Astrocyte of the cerebellum (primary cell): ENCODE measurements at regions not wholly inside any gene's neighbourhood (a gene's known extent, or its start where the extent isn't known, plus 50 kb on each side); places are given as distances from the start of the nearest gene placed in this dataset.

Experiments used
- DNase-seq: peaks from one replicate; pipeline ENCODE4 v3.0.0-alpha.2; 2011; ENCODE audit warnings: low read depth
- H3K4me3 ChIP-seq: 2 replicates; pipeline ENCODE4 v1.5.1; 2011; ENCODE audit warnings: mild to moderate bottlenecking, low read depth, low read length, moderate library complexity
- CTCF ChIP-seq: IDR thresholded peaks from 2 replicates; pipeline ENCODE4 v1.5.1; 2012; ENCODE audit warnings: low read length, low read depth, moderate library complexity, mild to moderate bottlenecking; ENCODE audit errors: missing control alignments
- in situ Hi-C: cut with HindIII; loops from 2 replicates; pipeline ENCODE4 v1.10.0; 2017; ENCODE audit warnings: low sequenced_read_pairs

DNA sequence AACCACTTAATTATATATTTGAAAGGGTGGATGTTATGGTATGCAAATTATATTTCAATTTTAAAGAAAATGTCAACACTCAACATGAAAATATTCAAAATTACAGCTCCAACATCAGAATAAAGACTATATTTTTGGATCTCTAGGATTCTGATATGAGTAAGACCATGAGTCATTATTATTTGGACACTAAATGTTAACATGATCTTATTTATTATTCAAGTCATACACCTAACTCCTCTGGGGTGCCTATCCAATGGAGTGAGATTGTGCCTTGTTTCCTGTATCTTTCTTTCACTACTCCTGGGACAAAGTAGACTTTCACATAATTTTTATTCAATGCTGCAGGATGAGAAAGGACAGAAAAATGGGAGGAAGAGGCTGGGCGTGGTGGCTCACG, 135.2 kb upstream of the PRSS1 start:
- in situ Hi-C loops = no loop called here
- TF ChIP-seq CTCF = no peak
- H3K4me3 ChIP-seq = no peak overlapping the region
- DNase-seq = no peak

GRCh38 chr7:142612237-142612881, 136.9 kb upstream of the PRSS1 start:
- TF ChIP-seq CTCF = no peak
- in situ Hi-C loops = no loop called here
- no peak for DNase-seq
- H3K4me3 ChIP-seq = no peak overlapping the region

DNA sequence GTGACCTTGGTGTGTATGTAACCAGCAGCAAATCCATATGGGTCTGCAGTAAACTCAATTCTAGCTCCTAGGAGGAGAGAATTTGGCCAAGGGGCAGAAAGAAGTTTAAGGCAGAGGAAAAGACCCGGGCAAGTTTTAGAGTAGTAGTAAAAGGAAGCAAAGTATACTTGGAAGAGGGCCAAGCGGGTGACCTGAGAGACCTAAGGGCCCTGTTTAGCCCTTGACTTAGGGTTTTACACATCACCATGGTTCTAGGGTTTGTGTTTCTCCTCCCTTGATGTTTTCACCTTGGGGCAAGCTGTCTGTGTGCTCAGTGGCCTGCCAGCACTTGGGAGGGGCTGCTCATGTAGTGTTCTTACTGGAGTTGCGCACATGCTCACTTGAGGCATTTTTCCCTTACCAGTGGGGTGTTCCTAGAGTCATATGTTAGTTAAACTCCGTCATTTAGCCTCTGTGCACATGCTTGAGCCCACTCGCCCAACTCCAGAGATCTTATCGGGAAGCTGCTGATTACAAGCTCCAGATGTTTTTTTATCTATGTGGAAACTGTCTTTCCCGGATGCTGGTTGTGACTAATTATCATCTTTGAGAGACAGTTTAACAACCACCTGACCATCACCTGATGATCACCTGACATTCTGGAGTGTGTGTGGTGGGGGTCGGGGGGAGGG, 137.6 kb upstream of the PRSS1 start:
- TF ChIP-seq CTCF = no peak
- no peak overlapping the region for H3K4me3 ChIP-seq
- no peak for DNase-seq
- in situ Hi-C loops = no loop called here

GRCh38 chr7:142608630-142609428, 140.4 kb upstream of the PRSS1 start:
- no peak overlapping the region for H3K4me3 ChIP-seq
- TF ChIP-seq CTCF = no peak
- no peak for DNase-seq
- in situ Hi-C loops = no loop called here

DNA sequence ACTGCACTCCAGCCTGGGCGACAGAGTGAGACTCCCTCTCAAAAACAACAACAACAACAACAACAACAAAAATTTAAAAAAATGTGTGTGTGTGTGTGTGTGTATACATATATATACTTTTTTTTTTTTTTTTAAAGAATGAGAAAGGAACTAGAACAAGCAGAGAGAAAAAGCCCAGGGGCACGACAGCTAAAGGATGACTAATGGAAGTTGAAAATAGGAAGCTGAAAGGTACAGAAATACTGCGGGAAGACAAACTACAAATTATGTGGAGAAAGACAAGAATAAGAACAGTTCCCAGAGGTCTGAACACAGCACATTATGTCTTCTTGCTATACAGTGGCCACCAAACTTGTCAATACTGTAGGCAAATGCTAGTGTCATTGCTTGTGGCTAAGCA, 141.9 kb upstream of the PRSS1 start:
- in situ Hi-C loops = no loop called here
- no peak for TF ChIP-seq CTCF
- DNase-seq = no peak
- H3K4me3 ChIP-seq = no peak overlapping the region

DNA sequence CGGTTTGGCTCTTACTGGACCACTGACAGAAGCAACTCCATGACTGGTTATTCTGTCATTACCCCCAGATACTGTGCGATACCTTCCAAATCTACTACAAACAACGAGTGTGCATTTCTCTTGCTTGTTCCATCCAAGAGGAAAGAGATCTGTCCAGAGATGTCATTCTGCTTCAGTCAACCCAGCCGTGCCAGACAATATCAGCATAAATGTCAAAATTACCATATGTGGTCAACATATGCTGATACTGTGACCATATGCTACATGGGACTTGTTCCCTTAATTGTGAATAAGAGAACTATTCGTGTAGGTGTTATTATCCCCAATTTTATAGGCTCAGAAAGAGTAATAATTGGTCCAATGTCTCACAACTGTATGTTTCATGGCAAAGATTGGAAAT, 143.2 kb upstream of the PRSS1 start:
- no peak for TF ChIP-seq CTCF
- in situ Hi-C loops = no loop called here
- no peak for DNase-seq
- no peak overlapping the region for H3K4me3 ChIP-seq
